Tongue (tissue), 1 donor: ENCODE measurements at regions not wholly inside any gene's neighbourhood (a gene's known extent, or its start where the extent isn't known, plus 50 kb on each side); places are given as distances from the start of the nearest gene placed in this dataset.

Experiments
- DNase-seq: peaks from one replicate; pipeline ENCODE4 v3.0.0-alpha.2; 2015

- DNase-seq: no peak
Measured at GRCh38 chr4:20302336-20302735, 50.6 kb downstream of the SLIT2 start.

- DNase-seq: no peak
Measured at GRCh38 chr4:20305976-20306375, 54.3 kb downstream of the SLIT2 start.

GRCh38 chr4:20311856-20312255, 60.2 kb downstream of the SLIT2 start:
- no peak for DNase-seq

- DNase-seq: no peak
Measured at GRCh38 chr4:20313237-20314030, 61.7 kb downstream of the SLIT2 start.

GRCh38 chr4:20317424-20317985, 65.8 kb downstream of the SLIT2 start:
- DNase-seq: no peak

- DNase-seq: peak; percentile 40
Measured at GRCh38 chr4:20318001-20318908, 66.5 kb downstream of the SLIT2 start.

GRCh38 chr4:20318909-20319277, 67.2 kb downstream of the SLIT2 start:
- no peak for DNase-seq

- DNase-seq: no peak
Measured at GRCh38 chr4:20319825-20320612, 68.3 kb downstream of the SLIT2 start.

- no peak for DNase-seq
Measured at GRCh38 chr4:20323991-20324390, 72.3 kb downstream of the SLIT2 start.

GRCh38 chr4:20326460-20326859, 74.8 kb downstream of the SLIT2 start:
- peak; percentile 14 for DNase-seq

GRCh38 chr4:20326977-20327376, 75.3 kb downstream of the SLIT2 start:
- DNase-seq: peak; percentile 56

- DNase-seq: no peak
Measured at GRCh38 chr4:20327808-20328207, 76.1 kb downstream of the SLIT2 start.

- DNase-seq: no peak
Measured at GRCh38 chr4:20331642-20332041, 79.9 kb downstream of the SLIT2 start.

- no peak for DNase-seq
Measured at GRCh38 chr4:20333141-20333715, 81.5 kb downstream of the SLIT2 start.

- no peak for DNase-seq
Measured at GRCh38 chr4:20337261-20337664, 85.6 kb downstream of the SLIT2 start.

GRCh38 chr4:20338841-20339240, 87.1 kb downstream of the SLIT2 start:
- no peak for DNase-seq

GRCh38 chr4:20341134-20341738, 89.5 kb downstream of the SLIT2 start:
- no peak for DNase-seq

GRCh38 chr4:20347531-20347930, 95.8 kb downstream of the SLIT2 start:
- no peak for DNase-seq

GRCh38 chr4:20348411-20348810, 96.7 kb downstream of the SLIT2 start:
- DNase-seq: no peak

GRCh38 chr4:20351360-20352162, 99.9 kb downstream of the SLIT2 start:
- no peak for DNase-seq

GRCh38 chr4:20352163-20352431, 100.4 kb downstream of the SLIT2 start:
- no peak for DNase-seq
